ENCODE measurements at regions not wholly inside any gene's neighbourhood (a gene's known extent, or its start where the extent isn't known, plus 50 kb on each side); places are given as distances from the start of the nearest gene placed in this dataset.

- no peak overlapping the region for H3K4me3 ChIP-seq (ENCODE audit: low read length)
- no peak for DNase-seq (ENCODE audit: low read depth)
- no peak for TF ChIP-seq CTCF (conservative IDR thresholded peaks at IDR 0.05; ENCODE audit: low read depth, low read length)
Measured at GRCh38 chr9:4356306-4356705, 56.4 kb upstream of the GLIS3 start.

- no peak for TF ChIP-seq CTCF (conservative IDR thresholded peaks at IDR 0.05; ENCODE audit: low read depth, low read length)
- no peak overlapping the region for H3K4me3 ChIP-seq (ENCODE audit: low read length)
- no peak for DNase-seq (ENCODE audit: low read depth)
Measured at GRCh38 chr9:4353236-4353635, 53.4 kb upstream of the GLIS3 start.

GRCh38 chr9:4349816-4350418, 50.0 kb upstream of the GLIS3 start:
- DNase-seq (ENCODE audit: low read depth) = no peak
- H3K4me3 ChIP-seq (ENCODE audit: low read length) = no peak overlapping the region
- no peak for TF ChIP-seq CTCF (conservative IDR thresholded peaks at IDR 0.05; ENCODE audit: low read depth, low read length)
